Fibroblast of skin of abdomen (primary cell): ENCODE measurements at regions not wholly inside any gene's neighbourhood (a gene's known extent, or its start where the extent isn't known, plus 50 kb on each side); places are given as distances from the start of the nearest gene placed in this dataset.
A peak's percentile ranks its signal among the peaks of the same experiment; 100 is the strongest.
"Not testable (repeated sequence)": the region's sequence is repeated elsewhere in the genome, so short reads cannot be mapped to it uniquely, and the experiment has no call there.

Experiments
- DNase-seq: peaks from one replicate; pipeline ENCODE4 v3.0.0-alpha.2; 2013

DNA sequence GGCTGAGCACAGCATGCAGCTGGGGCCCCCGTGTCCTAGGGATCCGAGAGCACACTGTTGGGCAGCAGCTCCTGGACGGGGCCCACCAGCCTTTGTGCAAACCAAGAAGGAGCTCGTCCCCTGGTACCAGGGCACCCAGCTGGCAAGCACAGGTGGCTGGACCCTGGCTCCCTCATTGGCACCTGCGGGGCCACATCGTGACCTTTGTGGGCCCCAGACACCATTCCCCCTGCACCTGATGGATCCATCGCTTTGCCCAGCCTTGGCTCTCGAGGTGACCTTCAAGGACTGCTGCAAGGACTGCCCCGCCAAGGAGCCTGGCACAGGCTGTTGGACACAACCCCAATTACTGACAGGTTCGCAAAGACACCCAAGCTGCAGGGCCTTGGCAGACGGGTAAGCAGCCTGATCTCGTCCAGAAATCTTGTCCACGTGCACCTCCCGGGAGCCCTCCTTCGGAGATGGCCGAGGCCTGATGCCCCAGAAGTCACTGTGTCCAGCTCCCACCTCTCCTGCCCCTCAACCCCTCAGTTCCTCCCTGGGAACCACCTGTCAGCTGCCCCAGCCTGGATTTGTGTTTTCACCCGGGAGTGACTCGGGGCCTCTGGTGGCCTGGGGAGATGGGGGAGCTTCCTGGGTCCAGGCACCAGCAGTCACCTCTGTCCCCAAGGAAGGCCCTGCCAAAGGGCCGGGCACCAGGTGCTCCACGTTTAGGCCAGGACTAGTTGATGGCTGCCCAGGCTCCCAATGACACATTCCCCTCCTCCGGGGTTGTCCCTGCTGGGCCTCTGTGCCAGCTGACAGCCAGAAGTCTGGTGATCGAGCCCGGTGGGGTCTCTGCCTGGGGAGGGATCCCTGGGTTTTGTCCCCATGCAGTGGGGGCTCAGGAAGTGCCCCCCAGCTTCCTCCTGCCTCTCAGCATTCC is 137.1 kb upstream of the PPP1R26 start:
- no peak for DNase-seq

DNA sequence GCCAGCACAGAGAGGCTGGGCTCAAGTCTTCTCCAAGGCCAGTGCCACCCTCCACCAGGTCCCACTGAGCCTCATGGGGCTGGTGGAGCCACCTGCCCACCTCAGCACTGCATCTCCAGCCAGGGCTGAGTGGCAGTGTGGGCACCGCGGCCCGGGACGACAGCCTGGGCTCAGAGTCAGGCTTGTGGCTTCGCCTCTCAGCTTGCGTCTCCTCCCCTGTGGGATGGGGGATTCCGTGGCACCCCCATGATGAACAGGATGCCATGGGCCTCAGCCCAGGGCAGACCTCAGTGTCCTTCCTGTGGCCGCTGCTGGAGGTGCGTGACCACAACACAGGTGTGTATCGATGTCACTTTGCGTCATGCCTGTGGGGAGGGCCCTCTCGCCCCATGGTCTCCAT is 136.4 kb upstream of the PPP1R26 start:
- no peak for DNase-seq

DNA sequence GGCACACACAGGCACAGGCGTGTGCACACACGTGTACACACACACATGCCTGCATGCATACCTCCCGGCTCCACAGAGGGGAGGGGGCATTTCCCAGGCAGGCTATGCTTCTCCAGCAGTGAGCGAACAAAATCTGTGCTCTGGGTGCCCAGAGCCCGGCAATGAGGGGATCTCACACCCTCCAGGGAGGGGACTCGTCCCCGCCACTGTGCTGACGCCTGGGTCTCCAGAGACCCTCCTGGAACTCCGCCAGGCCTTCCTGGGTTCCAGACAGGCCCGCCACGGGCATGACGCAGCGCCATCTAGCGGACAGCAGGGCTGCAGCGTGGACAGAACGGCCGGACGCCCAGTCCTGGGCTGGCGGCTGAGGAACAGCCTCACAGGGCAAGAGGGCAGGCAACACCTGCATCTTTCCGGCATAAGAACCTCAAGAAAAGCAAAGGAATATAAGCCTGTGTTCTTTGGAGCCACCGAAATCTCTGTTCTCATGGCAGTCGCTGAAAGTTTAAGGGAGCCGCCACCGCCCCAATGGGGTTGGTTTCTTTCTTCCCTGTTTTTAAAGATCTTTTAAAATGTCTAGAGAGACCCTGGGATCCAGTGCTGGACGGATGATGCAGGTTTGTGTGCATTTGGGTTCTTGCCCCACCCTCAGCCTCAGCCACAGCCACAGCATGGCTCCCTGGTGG is 135.6 kb upstream of the PPP1R26 start:
- DNase-seq = peak; percentile 10

DNA sequence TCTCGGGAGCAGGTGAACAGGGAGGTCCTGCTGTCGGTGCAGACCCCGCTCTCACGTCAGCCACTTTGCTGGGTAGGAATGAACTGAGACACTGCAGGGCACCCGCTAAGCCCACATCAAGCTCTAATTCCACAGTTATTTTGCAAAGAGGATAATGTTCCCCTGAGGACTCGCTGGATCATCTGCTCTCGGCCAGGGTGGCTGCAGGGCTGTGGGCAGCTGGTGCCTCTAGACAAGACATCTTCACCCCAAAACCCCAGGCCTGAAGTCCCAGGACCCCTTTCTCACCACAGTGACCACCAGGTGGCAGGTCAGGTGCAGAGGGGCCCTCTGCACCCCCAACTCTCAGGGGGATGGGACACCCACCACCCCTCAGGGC is 135.1 kb upstream of the PPP1R26 start:
- DNase-seq = no peak

DNA sequence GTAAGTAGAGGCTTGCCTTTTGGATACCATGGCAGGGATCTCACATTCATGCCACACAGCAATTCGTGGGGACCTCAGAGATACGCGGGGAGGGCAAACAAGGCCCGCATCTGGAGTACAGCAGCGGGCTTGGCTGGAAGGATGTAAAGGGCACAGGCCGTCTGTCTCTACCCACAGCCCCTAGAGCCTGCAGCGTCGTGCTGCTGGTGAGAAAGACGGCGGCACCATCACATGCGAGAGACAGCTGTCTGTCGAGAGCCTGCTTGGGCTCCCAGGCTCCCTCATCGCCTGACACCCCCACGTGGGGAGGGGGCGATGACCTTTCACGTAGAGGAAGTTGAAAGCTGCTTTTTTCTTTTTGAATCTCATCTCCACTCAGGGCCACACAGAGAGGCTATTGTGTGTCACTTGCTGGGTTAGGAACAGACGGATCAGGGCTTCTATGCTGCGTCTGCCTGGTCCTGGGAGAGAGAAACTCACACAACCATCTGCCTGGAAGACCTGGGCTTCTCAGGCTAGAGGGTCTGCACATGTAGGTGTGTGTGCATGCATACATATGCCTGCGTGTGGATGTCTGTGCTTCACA is 134.6 kb upstream of the PPP1R26 start:
- DNase-seq = no peak

DNA sequence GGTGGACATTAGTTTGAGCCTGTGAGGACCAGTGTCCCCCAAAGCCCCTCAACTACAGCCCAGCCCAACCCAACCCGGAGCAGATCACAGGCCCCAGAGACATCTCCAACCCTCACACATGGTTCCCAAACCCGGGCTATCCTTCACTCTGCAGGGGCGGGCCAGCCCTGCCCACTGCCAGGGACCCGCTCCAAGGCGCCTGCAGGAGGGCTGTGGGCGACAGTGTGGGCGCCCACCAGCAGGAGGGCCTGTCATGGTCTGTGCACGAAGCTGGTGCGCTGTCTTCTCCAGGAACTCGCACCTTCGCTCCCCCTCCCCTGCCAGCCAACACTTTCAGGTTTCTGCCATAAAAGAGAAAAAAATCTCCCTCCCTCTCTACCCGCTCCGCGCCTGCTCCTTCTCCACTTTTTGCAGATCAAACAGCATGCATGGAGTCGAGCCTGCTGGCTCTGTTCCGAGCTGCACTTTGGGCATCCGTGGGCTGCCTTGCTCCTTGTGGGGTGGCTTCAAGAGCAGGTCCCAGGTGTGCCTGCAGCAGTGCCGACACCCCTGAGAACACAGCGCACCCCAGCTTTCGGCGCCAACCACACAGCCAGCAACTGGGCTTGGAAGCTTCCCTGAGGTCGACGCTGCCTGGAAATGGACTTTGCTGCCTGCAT is 133.7 kb upstream of the PPP1R26 start:
- no peak for DNase-seq

DNA sequence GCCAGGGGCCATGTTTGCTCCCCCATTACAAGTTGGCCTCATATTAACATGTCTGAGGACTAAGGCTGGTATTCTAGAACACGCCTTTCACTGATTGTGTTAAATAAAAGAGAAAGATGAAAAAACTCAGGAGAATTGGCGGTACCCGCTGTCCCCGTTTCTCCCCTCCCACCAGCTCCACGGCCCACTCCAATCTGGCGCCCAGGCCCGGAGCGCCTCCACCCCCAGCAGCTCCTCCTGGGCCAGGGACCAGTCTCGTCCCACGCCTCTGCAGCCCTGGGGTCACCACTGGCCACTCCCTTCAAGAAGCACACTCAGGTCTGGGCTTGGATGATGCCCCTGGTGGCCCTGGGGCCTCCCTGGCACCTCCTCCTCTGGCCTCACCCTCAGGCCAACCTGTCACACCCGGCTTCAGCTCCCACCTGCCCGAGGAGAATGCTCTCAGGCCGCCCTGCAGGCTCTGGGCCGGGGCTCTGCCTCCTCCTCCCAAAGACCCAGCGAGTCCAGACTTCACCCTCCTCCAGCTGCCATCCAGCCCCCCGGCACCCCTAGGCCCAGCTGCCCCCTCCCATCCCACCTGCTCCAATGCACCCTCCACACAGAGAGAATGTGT is 133.0 kb upstream of the PPP1R26 start:
- DNase-seq = no peak

DNA sequence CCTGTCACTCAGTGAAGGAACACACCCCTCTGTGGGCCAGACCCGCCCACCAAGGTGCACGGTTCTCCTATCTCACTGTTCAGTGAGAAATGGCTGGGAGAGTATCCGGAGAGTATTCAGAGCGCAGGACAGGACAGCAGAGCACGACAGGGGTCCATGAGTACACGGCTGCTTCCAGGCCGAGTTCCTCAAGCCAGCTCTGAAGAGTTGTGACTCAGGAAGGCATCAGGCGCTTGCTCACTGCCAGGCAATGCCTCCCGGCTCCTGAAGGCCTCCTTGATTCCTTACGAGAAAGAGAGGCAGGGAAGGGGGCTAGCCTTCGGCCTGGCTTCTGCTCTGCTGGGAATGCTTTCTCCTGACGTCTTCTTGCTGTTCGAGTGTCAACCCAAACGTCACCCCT is 132.1 kb upstream of the PPP1R26 start:
- DNase-seq = no peak

DNA sequence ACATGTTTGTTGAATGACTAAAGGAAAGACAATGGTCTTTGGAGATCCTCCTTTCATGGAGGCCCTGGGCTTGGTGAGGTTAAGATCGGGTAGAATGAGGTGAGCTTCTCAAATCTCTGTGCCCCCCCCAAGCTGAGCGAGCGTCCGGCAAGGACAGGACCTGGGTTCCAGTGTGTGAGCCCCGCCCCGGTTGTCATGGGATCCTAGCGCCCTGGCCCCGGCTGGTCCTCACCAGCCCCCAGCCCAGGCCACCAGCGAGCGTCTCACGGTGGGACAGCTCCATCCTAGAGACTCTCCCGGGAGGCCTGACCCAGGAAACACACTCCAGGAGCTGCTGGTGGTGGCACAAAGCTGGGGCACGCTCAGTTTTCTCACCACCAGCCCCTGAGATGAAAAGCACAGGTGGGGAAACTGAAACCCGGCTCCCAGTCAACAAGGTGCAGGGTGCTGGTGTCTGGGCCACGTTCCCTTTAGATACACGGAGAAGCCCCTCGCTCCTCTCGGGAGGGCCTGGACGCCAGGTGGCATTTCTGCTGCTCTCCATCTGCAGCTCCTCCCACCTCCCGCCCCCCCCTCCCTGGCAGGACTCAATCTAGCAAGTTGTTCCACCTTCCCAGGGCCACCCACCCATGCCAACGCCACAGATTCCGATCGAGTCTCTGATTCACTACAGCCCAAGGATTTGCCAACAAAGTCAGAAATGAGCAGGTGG is 131.3 kb upstream of the PPP1R26 start:
- DNase-seq = no peak

DNA sequence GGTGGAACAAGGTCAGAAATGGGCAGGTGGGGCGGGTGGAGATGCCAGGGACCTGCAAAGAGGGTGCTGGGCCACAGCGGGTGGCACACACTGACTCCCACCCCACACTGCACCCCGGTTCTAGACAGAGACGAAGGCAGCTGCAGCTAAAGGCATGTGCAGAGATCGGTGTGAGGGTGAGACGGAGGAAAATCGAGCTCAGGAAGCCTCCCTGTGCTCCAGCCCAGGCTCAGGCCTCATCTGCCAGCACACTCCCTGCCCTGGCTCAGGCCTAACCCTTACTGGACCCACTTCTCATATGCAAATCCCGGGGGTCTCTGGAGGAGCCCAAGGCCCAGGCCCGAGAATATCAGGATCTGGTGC is 130.8 kb upstream of the PPP1R26 start:
- DNase-seq = no peak

DNA sequence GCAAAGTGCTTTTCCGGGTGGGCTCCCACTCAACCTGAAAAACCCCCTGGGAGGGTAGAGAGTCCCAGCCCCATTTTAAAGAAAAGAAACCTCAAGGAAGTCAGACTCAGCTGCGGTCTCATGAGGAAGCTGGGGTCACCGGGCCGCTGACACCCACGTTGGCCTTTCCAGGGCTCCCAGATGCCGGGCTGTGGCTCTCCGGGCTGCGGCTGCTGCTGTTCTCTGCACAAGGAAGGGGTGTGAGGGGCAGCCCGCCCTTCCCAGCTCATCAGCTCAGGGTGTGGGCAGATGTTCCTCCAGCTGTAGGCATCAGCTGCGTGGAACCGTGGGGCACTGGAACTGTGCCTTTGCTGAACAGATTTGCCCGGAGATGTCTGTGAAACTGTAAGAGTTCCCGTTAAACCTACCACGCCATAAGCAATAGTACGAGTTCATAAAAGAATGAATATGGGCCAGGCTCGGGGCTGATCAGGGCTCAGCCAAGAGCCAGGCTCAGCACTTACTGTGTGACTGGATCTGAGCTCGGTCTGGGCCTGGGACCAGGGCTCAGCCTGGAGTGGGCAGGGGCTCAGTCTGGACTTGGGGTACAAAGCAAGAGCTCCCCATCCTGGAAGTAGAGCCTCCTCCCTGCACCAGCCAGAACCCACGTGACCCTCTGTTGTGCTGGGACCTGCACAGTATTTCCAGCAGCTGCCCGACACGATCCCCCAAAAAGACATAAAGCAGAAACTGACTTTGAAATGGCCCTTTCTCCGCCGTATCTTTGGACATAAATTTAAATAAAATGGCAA is 130.2 kb upstream of the PPP1R26 start:
- no peak for DNase-seq

DNA sequence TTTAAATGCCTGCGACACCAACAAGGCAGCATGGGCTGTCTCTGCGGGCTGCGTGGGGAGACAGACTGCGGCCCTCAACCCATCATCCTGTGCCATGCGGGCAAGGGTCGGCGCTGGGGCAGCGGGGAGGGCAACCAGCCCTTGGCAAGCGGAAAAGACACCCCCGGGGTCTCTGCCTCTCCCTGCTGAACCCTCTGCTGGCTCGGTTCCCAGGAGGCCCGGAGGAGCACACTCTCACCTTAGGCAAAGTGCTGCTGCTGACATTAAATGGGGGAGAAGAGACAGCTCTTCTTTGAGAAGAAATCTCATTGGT is 129.6 kb upstream of the PPP1R26 start:
- DNase-seq = no peak

DNA sequence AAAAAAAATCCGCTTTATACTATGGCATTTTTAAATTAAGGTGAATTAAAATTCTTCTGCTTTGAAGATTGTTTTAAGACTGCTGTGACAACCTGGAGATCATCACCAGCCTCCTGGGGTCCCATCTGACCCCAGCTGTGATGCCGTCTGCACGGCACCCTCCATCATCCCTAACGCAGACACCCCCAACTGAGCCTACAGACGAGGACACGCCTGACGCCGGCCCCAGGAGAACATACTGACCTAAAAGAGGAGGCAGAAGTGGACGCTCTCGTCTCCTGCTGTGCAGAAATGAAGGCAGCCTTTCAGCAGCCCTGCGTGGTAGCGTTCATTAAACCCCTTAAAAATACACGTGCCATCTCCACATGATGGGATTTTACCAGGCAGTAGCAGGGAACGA is 125.6 kb upstream of the PPP1R26 start:
- no peak for DNase-seq

DNA sequence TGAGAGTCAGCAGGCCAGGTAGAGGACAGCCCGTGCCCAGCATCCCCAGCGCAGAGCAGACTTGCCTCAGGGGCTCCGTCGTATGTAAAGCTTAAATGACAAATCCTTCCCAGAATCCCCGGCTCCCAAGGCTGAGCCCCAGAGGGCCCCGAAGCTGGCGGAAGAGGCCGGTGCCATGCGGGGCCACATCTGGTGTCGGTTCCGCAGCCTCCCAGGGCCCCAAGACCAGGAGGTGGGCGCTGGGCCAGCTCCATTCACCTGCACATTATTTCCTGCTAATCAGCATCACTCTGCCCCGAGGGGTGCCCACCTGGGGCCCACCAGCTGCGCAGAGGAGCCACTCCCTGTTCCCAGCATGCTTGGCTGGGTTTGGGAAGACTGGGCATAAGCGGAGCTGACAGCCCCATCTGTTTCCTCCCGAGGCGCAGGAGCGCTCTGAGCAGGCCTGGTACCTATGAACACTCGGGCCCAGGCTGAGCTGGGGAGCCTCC is 124.0 kb upstream of the PPP1R26 start:
- no peak for DNase-seq

DNA sequence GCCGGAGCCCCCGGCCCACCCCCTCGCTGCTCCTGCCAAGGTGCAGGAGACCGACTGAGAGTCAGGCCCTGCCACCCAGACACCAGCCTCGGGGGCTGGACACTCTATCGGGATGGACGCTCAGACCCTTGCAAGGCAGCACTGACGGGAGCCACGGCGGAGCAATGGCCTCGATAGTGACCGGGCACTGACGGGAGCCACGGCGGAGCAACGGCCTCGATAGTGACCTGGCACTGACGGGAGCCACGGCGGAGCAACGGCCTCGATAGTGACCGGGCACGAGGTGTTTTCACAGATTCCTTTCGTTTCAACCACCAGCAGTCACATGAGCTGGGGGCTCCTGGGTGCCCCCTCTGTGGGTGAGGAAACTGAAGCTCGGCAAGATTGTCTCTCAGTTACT is 123.6 kb upstream of the PPP1R26 start:
- DNase-seq = no peak

DNA sequence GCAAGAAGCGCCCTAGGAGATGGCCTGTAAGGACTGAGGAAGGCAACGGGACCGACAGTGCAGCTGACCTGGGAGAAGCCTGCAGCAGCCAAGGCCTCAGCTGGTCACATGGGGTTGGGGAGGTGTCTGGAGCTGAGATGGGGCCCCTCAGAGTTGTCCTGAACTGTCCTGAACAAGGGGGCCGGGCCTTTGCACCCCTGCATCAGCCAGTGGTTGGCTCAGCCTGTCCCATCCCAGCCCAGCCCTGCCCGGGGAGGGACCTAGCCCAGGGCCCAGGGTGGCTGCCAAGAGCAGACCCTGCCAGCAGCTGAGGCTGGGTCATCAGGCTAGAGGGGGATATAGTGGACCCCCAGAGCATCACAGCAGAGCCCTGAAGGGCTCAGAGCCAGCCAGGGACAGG is 122.8 kb upstream of the PPP1R26 start:
- no peak for DNase-seq

DNA sequence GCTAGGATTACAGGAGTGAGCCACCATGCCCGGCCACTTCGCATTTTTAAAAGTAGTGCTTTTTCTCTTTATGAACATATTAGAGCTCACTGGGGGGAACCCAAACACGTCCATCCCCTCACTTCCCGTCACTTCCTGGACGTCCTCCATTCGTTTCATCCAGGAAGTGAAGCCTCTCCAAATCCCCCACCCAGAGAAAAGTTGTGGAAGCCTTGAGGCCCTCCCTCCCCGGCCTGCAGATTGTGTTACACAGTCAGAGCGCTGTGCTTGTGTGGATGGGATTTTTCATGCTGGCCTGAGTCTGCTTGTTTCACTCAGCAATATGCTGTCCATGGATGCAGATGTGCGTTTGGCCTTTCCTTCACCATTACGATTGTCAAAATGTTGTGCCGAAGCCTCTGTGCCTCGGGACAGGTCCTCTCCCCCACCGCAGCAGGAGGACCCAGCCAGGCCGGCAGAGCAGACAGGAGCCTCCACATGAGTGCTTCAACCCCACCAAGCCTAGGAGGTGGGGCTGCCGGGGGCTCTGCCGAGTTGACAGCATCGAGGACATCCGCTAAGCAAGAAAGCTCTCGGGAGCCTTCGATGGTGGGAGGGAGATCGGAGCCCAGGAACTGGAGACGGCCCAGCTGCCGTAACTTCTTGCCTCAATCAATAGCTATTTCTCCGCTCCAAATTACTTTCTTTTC is 121.6 kb upstream of the PPP1R26 start:
- DNase-seq = no peak

DNA sequence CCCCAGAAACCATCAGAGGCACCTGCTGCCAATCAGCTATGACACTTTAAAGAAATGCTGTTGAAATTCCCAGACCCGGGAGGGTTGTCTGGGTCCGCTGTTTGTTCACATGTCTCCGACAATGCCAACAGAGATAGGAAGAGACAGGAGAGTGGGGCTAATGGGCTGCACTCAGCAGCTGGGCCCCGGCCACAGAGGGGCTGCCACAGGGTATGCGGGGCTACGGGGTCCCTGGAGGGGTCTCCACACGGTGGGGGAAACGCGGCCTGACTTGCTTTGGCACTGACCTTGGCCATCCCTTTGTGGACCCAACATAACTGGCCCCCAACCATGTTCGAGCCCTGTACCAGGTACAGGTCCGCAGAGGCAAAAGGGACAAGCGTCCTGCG is 121.0 kb upstream of the PPP1R26 start:
- no peak for DNase-seq

DNA sequence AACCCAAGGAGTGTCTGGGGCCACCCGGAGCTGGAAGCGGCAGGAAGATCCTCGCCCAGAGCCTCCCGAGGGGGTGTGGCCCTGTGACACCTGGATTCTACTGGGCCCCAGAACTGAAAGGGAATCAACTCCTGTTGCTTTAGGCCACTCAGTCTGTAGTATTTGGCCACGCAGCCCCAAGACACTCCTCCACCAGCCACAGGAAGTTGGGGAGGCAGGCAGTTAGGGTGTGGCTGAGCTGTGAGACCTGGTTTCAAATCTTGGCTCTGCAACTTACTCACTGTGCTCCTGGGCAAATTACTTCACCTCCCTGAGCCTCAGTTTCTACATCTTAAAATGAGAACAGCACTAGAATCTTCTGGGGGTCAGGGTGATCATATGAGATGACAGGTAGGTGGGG is 119.8 kb upstream of the PPP1R26 start:
- no peak for DNase-seq

DNA sequence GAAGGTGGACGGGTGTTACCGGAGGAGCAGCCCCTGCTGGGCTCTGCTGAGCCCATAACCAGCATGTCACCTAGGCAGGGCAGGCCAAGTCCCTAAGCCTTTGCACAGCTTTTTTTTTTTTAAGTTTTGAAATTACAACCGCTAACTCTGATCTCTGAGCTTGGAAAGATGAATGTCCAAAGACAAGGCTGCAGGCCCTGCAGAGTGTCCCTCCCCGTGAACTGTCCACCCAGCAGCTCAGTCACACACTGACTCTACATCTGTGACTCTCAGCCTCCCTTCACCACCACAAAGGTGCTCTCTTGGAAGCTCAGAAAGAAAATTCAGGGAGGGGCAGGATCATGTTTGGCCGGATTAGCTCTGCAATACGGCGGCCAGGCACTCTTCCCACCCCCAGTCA is 119.0 kb upstream of the PPP1R26 start:
- no peak for DNase-seq

DNA sequence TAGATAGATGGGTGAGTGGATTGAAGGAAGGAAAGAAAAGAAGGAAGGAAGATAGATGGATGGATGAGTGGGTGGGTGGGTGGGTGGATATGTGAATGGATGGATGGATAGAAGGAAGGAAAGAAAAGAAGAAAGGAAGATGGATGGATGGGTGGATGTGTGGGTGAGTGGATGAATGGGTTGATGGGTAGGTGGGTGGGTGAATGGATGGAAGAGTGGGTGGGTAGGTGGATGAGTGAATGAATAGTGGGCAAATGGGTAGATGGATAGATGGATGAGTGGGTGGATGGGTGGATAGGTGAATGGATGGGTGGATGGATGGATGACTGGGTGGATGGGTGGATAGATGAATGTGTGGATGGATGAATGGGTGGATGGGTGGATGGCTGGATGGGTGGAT is 117.9 kb upstream of the PPP1R26 start:
- not testable (repeated sequence) for DNase-seq
